ENCODE measurements at regions not wholly inside any gene's neighbourhood (a gene's known extent, or its start where the extent isn't known, plus 50 kb on each side); places are given as distances from the start of the nearest gene placed in this dataset.
A peak's percentile ranks its signal among the peaks of the same experiment; 100 is the strongest.

- Histone ChIP-seq H3K36me3 (no peaks in the 10 kb centered on the region), H3K4me3 (no peak overlapping the region), H3K4me1 (peaks cover 45 to 59% (median 50%) of the 10 kb centered on the region in 4 donors), H3K27ac (peak overlapping the region; percentile 83 to 89 (median 84)), H3K27me3 (no peaks in the 10 kb centered on the region), H3K9me3 (no peaks in the 10 kb centered on the region)
- DNase-seq (no peak), ATAC-seq (ENCODE audit: low FRiP score in 2 of 2) (peak in 1 of 2 donors; percentile 28)
- TF ChIP-seq POLR2A (IDR thresholded peaks at IDR 0.05): no peak
- no peak for TF ChIP-seq POLR2AphosphoS5 (IDR thresholded peaks at IDR 0.05)
- no peak for TF ChIP-seq CTCF (IDR thresholded peaks at IDR 0.05)
- TF ChIP-seq EP300 (IDR thresholded peaks at IDR 0.05): no peak
- WGBS, 2 donors: 75 to 77% methylated on average over 3 of the region's 3 CpGs
Observed at GRCh38 chr10:88066319-88066718, 202.9 kb downstream of the PTEN start.

DNA sequence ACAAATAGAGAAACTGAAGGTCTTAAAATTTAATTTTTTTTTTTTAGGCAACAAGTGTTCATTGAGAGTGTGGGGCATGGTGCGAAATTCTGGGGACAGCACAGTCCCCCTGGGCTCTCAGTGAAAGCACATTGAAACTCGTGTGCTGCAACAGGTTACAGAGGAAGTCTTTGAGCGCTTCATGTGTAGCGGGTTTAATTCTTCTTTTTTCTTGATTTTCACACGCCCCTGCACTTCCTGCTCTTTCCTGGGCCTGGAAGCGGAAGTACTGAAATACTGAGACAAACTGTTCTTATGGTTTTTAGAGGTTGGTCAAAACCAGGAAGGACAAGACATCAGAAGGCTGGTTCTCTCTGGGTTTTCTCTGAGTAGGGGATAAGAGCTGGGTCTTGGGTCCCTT, 203.5 kb downstream of the PTEN start:
- 71 to 82% methylated on average over 6 of the region's 6 CpGs for WGBS, 2 donors
- H3K27me3 ChIP-seq: no peaks in the 10 kb centered on the region
- H3K36me3 ChIP-seq: no peaks in the 10 kb centered on the region
- peak overlapping the region; percentile 83 to 89 (median 84) for H3K27ac ChIP-seq
- TF ChIP-seq POLR2AphosphoS5 (IDR thresholded peaks at IDR 0.05) (peak; percentile 27 to 46), CTCF (IDR thresholded peaks at IDR 0.05) (no peak), POLR2A (IDR thresholded peaks at IDR 0.05) (peak in 1 of 4 donors; percentile 35), EP300 (IDR thresholded peaks at IDR 0.05) (peak in 1 of 4 donors; percentile 22)
- DNase-seq (peak in 1 of 2 donors; percentile 33), ATAC-seq (ENCODE audit: low FRiP score in 2 of 2) (peak; percentile 58 to 64)
- H3K9me3 ChIP-seq: no peaks in the 10 kb centered on the region
- H3K4me3 ChIP-seq: no peak overlapping the region
- peaks cover 40 to 59% (median 49%) of the 10 kb centered on the region in 4 donors for H3K4me1 ChIP-seq

- peaks cover 31 to 51% (median 40%) of the 10 kb centered on the region in 4 donors for H3K4me1 ChIP-seq
- ATAC-seq (ENCODE audit: low FRiP score in 2 of 2) (peak in 1 of 2 donors; percentile 32), DNase-seq (peak in 1 of 2 donors; percentile 25)
- H3K9me3 ChIP-seq: no peaks in the 10 kb centered on the region
- H3K27ac ChIP-seq: peak overlapping the region; percentile 54 to 89 (median 84)
- H3K4me3 ChIP-seq: no peak overlapping the region
- H3K27me3 ChIP-seq: no peaks in the 10 kb centered on the region
- H3K36me3 ChIP-seq: no peaks in the 10 kb centered on the region
- no peak for TF ChIP-seq EP300 (IDR thresholded peaks at IDR 0.05)
- TF ChIP-seq POLR2AphosphoS5 (IDR thresholded peaks at IDR 0.05): no peak
- no peak for TF ChIP-seq POLR2A (IDR thresholded peaks at IDR 0.05)
- TF ChIP-seq CTCF (IDR thresholded peaks at IDR 0.05): no peak
Observed at GRCh38 chr10:88067737-88068136, 204.3 kb downstream of the PTEN start.

GRCh38 chr10:88069338-88069737, 205.9 kb downstream of the PTEN start:
- Histone ChIP-seq H3K4me1 (peaks cover 15 to 35% (median 24%) of the 10 kb centered on the region in 4 donors), H3K9me3 (no peaks in the 10 kb centered on the region), H3K27ac (no peak overlapping the region), H3K4me3 (no peak overlapping the region), H3K27me3 (no peaks in the 10 kb centered on the region), H3K36me3 (no peaks in the 10 kb centered on the region)
- TF ChIP-seq EP300 (IDR thresholded peaks at IDR 0.05): no peak
- no peak for TF ChIP-seq POLR2AphosphoS5 (IDR thresholded peaks at IDR 0.05)
- TF ChIP-seq POLR2A (IDR thresholded peaks at IDR 0.05): no peak
- no peak for TF ChIP-seq CTCF (IDR thresholded peaks at IDR 0.05)
- DNase-seq (no peak), ATAC-seq (ENCODE audit: low FRiP score in 2 of 2) (no peak)
- WGBS, 2 donors: 83 to 92% methylated on average over 4 of the region's 4 CpGs
